Neural progenitor cell (in vitro differentiated cells): ENCODE measurements at regions not wholly inside any gene's neighbourhood (a gene's known extent, or its start where the extent isn't known, plus 50 kb on each side); places are given as distances from the start of the nearest gene placed in this dataset.

Source experiments
- DNase-seq: peaks from one replicate; pipeline ENCODE4 v3.0.0-alpha.2; 2016; ENCODE audit warnings: low spot score
- H2AFZ ChIP-seq: fragments of 200-600 bp; sonication (generic); replicated peaks from 2 replicates; pipeline ENCODE4 v1.6.1; 2016; ENCODE audit warnings: antibody characterized with exemption
- H3F3A ChIP-seq: fragments of 200-600 bp; sonication (generic); 2 replicates; pipeline ENCODE4 v1.6.1; 2016; ENCODE audit warnings: antibody characterized with exemption, low read depth
- H3K27ac ChIP-seq: fragments of 200-600 bp; sonication (generic); 2 replicates; pipeline ENCODE4 v1.5.1; 2016; ENCODE audit warnings: mild to moderate bottlenecking
- H3K27me3 ChIP-seq: fragments of 200-600 bp; sonication (generic); 2 replicates; pipeline ENCODE4 v1.6.1; 2016; ENCODE audit warnings: mild to moderate bottlenecking, moderate library complexity
- H3K36me3 ChIP-seq: fragments of 200-600 bp; sonication (generic); 2 replicates; pipeline ENCODE4 v1.5.1; 2016
- H3K4me1 ChIP-seq: fragments of 200-600 bp; sonication (generic); 2 replicates; pipeline ENCODE4 v1.6.1; 2016; ENCODE audit warnings: mixed run types
- H3K4me2 ChIP-seq: fragments of 200-600 bp; sonication (generic); 2 replicates; pipeline ENCODE4 v1.6.1; 2016
- H3K4me3 ChIP-seq: fragments of 200-600 bp; sonication (generic); 2 replicates; pipeline ENCODE4 v1.5.1; 2016
- H3K79me2 ChIP-seq: fragments of 200-600 bp; sonication (generic); 2 replicates; pipeline ENCODE4 v1.6.1; 2016; ENCODE audit warnings: low read depth
- H3K9ac ChIP-seq: fragments of 200-600 bp; sonication (generic); 2 replicates; pipeline ENCODE4 v1.6.1; 2016
- H3K9me3 ChIP-seq: fragments of 200-600 bp; sonication (generic); 2 replicates; pipeline ENCODE4 v1.5.1; 2016; ENCODE audit warnings: low read depth
- H4K20me1 ChIP-seq: fragments of 200-600 bp; sonication (generic); 2 replicates; pipeline ENCODE4 v1.6.1; 2016; ENCODE audit warnings: low read depth
- H3K27ac Mint-ChIP-seq: 3 replicates; pipeline ENCODE4 v1.8.0; 2021; ENCODE audit warnings: mixed read lengths
- H3K27me3 Mint-ChIP-seq: 2 replicates; pipeline ENCODE4 v1.8.0; 2022; ENCODE audit warnings: low read depth, mild to moderate bottlenecking, inconsistent platforms, moderate library complexity, mixed read lengths; ENCODE audit not compliant: insufficient read depth
- H3K36me3 Mint-ChIP-seq: 3 replicates; pipeline ENCODE4 v1.8.0; 2021; ENCODE audit warnings: mixed read lengths
- H3K4me1 Mint-ChIP-seq: 3 replicates; pipeline ENCODE4 v1.8.0; 2021; ENCODE audit warnings: mixed read lengths
- H3K4me3 Mint-ChIP-seq: 3 replicates; pipeline ENCODE4 v1.8.0; 2021; ENCODE audit warnings: mild to moderate bottlenecking, moderate library complexity, mixed read lengths
- H3K9me3 Mint-ChIP-seq: 3 replicates; pipeline ENCODE4 v1.8.0; 2020; ENCODE audit warnings: mixed read lengths
- CTCF ChIP-seq: fragments of 200-600 bp; sonication (generic); IDR thresholded peaks from 2 replicates; pipeline ENCODE4 v1.5.1; 2017; ENCODE audit warnings: antibody characterized with exemption, mild to moderate bottlenecking
- EZH2 ChIP-seq: fragments of 200-600 bp; sonication (generic); IDR thresholded peaks from 2 replicates; pipeline ENCODE4 v1.6.1; 2017; ENCODE audit warnings: antibody characterized with exemption, mild to moderate bottlenecking, moderate library complexity
- EZH2phosphoT487 ChIP-seq: fragments of 200-600 bp; sonication (generic); IDR thresholded peaks from 2 replicates; pipeline ENCODE4 v1.6.1; 2017; ENCODE audit warnings: antibody characterized with exemption

- DNase-seq: no peak
- TF ChIP-seq EZH2 (no peak), EZH2phosphoT487 (no peak), CTCF (no peak)
- H3K27me3 ChIP-seq: no peaks in the 10 kb centered on the region
- H3K36me3 Mint-ChIP-seq: no peaks in the 10 kb centered on the region
- H3K27me3 Mint-ChIP-seq: peaks cover 2% of the 10 kb centered on the region
- no peaks in the 10 kb centered on the region for H3K9me3 ChIP-seq
- H4K20me1 ChIP-seq: no peaks in the 10 kb centered on the region
- no peaks in the 10 kb centered on the region for H3K36me3 ChIP-seq
- H3K79me2 ChIP-seq: no peaks in the 10 kb centered on the region
- no peak overlapping the region for H3K4me2 ChIP-seq
- no peak overlapping the region for H3K4me3 Mint-ChIP-seq
- no peaks in the 10 kb centered on the region for H3K4me1 ChIP-seq
- H3K4me3 ChIP-seq: no peak overlapping the region
- H3K9me3 Mint-ChIP-seq: peaks cover 13% of the 10 kb centered on the region
- no peak overlapping the region for H3K9ac ChIP-seq
- no peak overlapping the region for H2AFZ ChIP-seq
- no peaks in the 10 kb centered on the region for H3K4me1 Mint-ChIP-seq
- no peak overlapping the region for H3K27ac Mint-ChIP-seq
- no peaks in the 10 kb centered on the region for H3F3A ChIP-seq
- no peak overlapping the region for H3K27ac ChIP-seq
Measured at GRCh38 chr16:6618874-6619273, 713.8 kb upstream of the RBFOX1 start.

DNA sequence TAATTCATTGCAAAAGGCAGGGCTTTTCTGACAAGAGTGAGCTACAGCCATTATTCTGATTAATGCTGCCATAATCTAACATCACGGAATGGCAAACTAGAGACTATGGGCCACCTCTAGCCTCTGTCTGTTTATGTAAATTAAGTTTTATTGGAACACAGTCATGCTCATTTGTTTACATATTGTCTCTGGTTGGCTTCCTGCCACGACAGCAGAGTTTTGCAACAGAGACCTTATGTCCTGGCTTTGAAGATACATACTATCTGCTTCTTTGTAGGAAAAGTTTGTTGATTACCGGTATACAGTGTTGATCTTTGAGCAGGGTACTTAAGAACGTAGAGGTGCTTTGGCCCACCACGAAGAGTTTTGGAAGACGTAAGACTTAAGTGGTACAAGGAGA lies 715.9 kb upstream of the RBFOX1 start:
- no peak overlapping the region for H3K4me3 Mint-ChIP-seq
- Histone ChIP-seq H3K79me2 (no peaks in the 10 kb centered on the region), H3K36me3 (no peaks in the 10 kb centered on the region), H3K9me3 (no peaks in the 10 kb centered on the region), H3K4me3 (no peak overlapping the region), H3K27ac (no peak overlapping the region), H3K4me2 (no peak overlapping the region), H3K4me1 (no peaks in the 10 kb centered on the region), H3K27me3 (no peaks in the 10 kb centered on the region), H2AFZ (no peak overlapping the region), H4K20me1 (no peaks in the 10 kb centered on the region), H3F3A (peaks cover 4% of the 10 kb centered on the region), H3K9ac (no peak overlapping the region)
- peaks cover 2% of the 10 kb centered on the region for H3K27me3 Mint-ChIP-seq
- H3K9me3 Mint-ChIP-seq: peaks cover 13% of the 10 kb centered on the region
- TF ChIP-seq CTCF: no peak
- no peak for TF ChIP-seq EZH2phosphoT487
- TF ChIP-seq EZH2: no peak
- DNase-seq: no peak
- H3K27ac Mint-ChIP-seq: no peak overlapping the region
- H3K4me1 Mint-ChIP-seq: peaks cover 7% of the 10 kb centered on the region
- no peaks in the 10 kb centered on the region for H3K36me3 Mint-ChIP-seq

GRCh38 chr16:6615636-6616035 lies 717.0 kb upstream of the RBFOX1 start:
- Histone ChIP-seq H3K4me2 (no peak overlapping the region), H2AFZ (no peak overlapping the region), H3K9ac (no peak overlapping the region), H3K4me3 (no peak overlapping the region), H3K9me3 (no peaks in the 10 kb centered on the region), H3K4me1 (no peaks in the 10 kb centered on the region), H3K36me3 (no peaks in the 10 kb centered on the region), H3K79me2 (no peaks in the 10 kb centered on the region), H3F3A (peaks cover 5% of the 10 kb centered on the region), H4K20me1 (no peaks in the 10 kb centered on the region), H3K27ac (no peak overlapping the region), H3K27me3 (no peaks in the 10 kb centered on the region)
- DNase-seq: no peak
- peaks cover 9% of the 10 kb centered on the region for H3K9me3 Mint-ChIP-seq
- H3K27ac Mint-ChIP-seq: no peak overlapping the region
- H3K4me1 Mint-ChIP-seq: peaks cover 7% of the 10 kb centered on the region
- TF ChIP-seq CTCF (no peak), EZH2 (no peak), EZH2phosphoT487 (no peak)
- H3K27me3 Mint-ChIP-seq: peaks cover 2% of the 10 kb centered on the region
- no peaks in the 10 kb centered on the region for H3K36me3 Mint-ChIP-seq
- no peak overlapping the region for H3K4me3 Mint-ChIP-seq

GRCh38 chr16:6611535-6611934 lies 721.1 kb upstream of the RBFOX1 start:
- H3K36me3 Mint-ChIP-seq: no peaks in the 10 kb centered on the region
- H3K4me1 Mint-ChIP-seq: peaks cover 7% of the 10 kb centered on the region
- no peaks in the 10 kb centered on the region for H3K4me1 ChIP-seq
- H3F3A ChIP-seq: peaks cover 5% of the 10 kb centered on the region
- H2AFZ ChIP-seq: no peak overlapping the region
- H3K36me3 ChIP-seq: no peaks in the 10 kb centered on the region
- no peaks in the 10 kb centered on the region for H3K9me3 ChIP-seq
- no peaks in the 10 kb centered on the region for H3K79me2 ChIP-seq
- no peak overlapping the region for H3K4me3 ChIP-seq
- no peak for TF ChIP-seq EZH2
- peak; percentile 53 for TF ChIP-seq CTCF
- no peak for TF ChIP-seq EZH2phosphoT487
- H3K9ac ChIP-seq: no peak overlapping the region
- H3K27ac Mint-ChIP-seq: no peak overlapping the region
- no peaks in the 10 kb centered on the region for H3K9me3 Mint-ChIP-seq
- no peaks in the 10 kb centered on the region for H3K27me3 ChIP-seq
- no peak overlapping the region for H3K4me3 Mint-ChIP-seq
- no peak overlapping the region for H3K4me2 ChIP-seq
- H3K27ac ChIP-seq: no peak overlapping the region
- H3K27me3 Mint-ChIP-seq: peaks cover 2% of the 10 kb centered on the region
- peak; percentile 27 for DNase-seq
- no peaks in the 10 kb centered on the region for H4K20me1 ChIP-seq
